ENCODE measurements at regions not wholly inside any gene's neighbourhood (a gene's known extent, or its start where the extent isn't known, plus 50 kb on each side); places are given as distances from the start of the nearest gene placed in this dataset.

DNA sequence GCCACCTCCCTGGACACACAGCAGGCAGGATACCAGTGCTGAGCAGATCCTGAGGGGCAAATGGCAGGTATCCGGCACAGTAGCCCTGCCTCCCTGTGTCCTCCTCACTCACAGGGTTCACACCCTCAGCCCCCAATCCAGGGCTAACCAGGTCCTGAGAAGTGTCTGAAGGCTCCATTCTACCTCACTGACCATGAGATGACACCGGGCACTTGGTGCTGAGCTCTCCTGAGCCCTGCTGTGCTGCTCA lies 115.4 kb upstream of the ATP2B2 start:
- no peak for TF ChIP-seq POLR2AphosphoS5 (IDR thresholded peaks at IDR 0.05; ENCODE audit: borderline replicate concordance, low read depth, low read length)
- TF ChIP-seq EZH2 (IDR thresholded peaks at IDR 0.05), result no peak
- TF ChIP-seq FOXP2 (optimal IDR thresholded peaks at IDR 0.05; ENCODE audit: control extremely low read depth, extremely low read length, insufficient read depth), result no peak
